ENCODE measurements at regions not wholly inside any gene's neighbourhood (a gene's known extent, or its start where the extent isn't known, plus 50 kb on each side); places are given as distances from the start of the nearest gene placed in this dataset.

DNA sequence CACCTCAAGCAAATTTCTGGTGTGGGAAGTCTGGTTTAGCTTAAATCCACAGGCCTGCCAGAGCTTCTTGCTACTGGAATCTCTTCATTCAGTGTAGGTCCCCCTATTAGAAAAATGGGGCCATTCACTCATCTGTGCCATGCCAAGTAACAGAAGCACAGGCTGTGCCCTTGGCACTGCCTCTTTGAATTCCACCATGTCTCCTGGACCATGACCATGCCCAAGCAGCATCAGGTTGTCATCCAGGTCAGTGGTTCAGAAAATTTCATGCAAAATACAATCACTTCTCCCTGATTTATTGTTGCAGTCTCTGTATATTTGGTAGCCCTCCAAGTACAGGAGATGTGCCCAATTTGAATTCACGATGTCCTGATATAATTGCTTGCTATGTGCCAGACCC lies 602.1 kb upstream of the ZNF385D start:
- no peaks in the 10 kb centered on the region for H3K27me3 ChIP-seq (ENCODE audit: control insufficient read depth, insufficient read depth, low read length)
- DNase-seq = no peak
- no peaks in the 10 kb centered on the region for H3K36me3 ChIP-seq (replicated peaks; ENCODE audit: control insufficient read depth, insufficient read depth, low read length)
- no peak overlapping the region for H3K4me3 ChIP-seq (ENCODE audit: insufficient read depth, low read depth, low read length)

DNA sequence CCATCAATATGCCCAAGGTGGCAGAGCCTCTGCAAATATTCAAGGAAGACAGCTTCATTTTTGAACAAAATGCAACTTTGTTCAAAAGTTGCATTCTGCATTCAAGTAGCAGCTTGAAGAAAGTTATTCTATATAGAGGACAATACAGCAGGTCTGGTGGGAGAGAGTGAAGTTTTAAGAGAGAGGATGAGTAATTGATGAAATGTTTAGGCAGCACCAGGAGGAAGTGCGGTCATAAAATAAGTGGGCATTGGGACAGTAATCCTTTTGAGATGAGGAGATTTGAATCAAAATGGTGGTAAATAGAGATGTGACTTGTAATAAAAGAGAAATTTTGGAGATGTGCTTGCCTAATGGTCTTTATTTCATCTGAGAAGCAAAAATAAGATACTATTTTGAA lies 607.3 kb upstream of the ZNF385D start:
- Histone ChIP-seq H3K4me3 (ENCODE audit: insufficient read depth, low read depth, low read length) (no peak overlapping the region), H3K36me3 (replicated peaks; ENCODE audit: control insufficient read depth, insufficient read depth, low read length) (no peaks in the 10 kb centered on the region), H3K27me3 (ENCODE audit: control insufficient read depth, insufficient read depth, low read length) (no peaks in the 10 kb centered on the region)
- no peak for DNase-seq

DNA sequence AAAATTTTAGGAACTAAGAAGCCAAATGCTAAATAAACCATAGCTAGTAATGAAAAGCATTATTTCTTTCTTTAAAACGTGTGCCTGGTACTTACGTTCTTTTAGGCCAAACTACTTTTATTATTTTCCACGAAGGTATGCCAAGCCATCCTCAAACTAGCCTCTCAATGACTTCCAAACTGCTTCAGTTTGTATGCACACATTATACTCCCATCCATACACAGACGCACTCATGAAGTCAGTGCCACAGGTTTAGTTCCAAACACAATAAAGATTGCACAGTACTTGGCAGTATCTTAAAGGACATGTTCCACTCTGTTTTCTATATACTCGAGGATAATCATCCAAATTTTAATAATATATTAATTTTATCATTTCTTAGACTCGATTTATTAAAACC lies 609.2 kb upstream of the ZNF385D start:
- Histone ChIP-seq H3K36me3 (replicated peaks; ENCODE audit: control insufficient read depth, insufficient read depth, low read length) (no peaks in the 10 kb centered on the region), H3K4me3 (ENCODE audit: insufficient read depth, low read depth, low read length) (no peak overlapping the region), H3K27me3 (ENCODE audit: control insufficient read depth, insufficient read depth, low read length) (no peaks in the 10 kb centered on the region)
- DNase-seq = no peak

DNA sequence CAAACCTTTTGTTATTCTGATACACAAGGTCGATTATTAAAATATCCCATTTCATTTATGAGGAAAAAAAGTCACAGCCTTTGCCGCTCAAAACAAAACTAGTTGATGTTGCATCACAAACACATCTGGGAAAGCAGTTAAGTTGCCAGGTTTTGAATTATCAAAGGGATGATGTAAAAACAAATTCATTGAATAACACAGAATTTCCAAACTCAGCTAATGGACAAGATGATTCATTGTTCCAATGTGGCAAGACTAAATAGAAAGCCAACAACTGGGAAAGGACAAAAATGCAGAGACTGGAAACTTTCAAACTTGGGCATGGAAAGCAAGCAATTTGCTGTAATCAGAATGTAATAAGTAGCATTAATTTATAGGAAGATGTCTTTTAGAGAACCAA lies 610.0 kb upstream of the ZNF385D start:
- Histone ChIP-seq H3K36me3 (replicated peaks; ENCODE audit: control insufficient read depth, insufficient read depth, low read length) (no peaks in the 10 kb centered on the region), H3K4me3 (ENCODE audit: insufficient read depth, low read depth, low read length) (no peak overlapping the region), H3K27me3 (ENCODE audit: control insufficient read depth, insufficient read depth, low read length) (no peaks in the 10 kb centered on the region)
- DNase-seq = no peak

DNA sequence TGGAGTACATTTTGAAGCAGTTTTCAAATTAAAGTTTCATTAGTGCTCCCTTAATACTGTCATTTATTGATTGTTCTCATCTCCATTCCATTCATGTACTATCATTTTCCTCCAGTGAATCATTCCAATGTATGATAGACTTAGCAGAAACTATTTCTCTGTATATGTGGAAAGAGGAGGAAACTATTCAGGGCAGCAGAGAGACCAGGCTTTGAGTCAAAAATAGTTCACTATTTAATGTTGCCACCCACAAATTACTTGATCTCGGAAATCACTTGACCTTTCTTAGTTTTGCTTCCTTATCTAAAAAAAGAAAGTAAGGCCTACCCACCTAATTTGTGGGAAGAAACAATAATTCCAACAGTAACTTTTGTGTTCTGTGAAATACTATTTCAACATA lies 610.5 kb upstream of the ZNF385D start:
- H3K27me3 ChIP-seq (ENCODE audit: control insufficient read depth, insufficient read depth, low read length) = no peaks in the 10 kb centered on the region
- H3K4me3 ChIP-seq (ENCODE audit: insufficient read depth, low read depth, low read length) = no peak overlapping the region
- no peak for DNase-seq
- H3K36me3 ChIP-seq (replicated peaks; ENCODE audit: control insufficient read depth, insufficient read depth, low read length) = no peaks in the 10 kb centered on the region

DNA sequence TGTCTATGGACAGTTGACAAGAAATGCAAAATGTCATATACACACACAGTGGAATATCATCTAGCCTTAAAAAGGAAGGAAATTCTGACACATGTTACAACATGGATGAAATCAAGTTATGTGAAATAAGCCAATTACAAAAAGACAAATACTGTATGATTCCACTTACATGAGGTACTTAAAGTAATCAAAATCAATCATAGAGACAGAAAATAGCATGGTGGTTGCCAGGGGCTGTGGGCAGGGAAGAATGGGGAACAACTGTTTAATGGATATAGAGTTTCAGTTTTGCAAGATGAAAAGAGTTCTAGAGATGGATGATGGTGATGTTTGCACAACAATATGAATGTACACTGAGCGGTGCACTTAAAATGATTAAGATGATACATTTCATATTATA lies 613.8 kb upstream of the ZNF385D start:
- Histone ChIP-seq H3K36me3 (replicated peaks; ENCODE audit: control insufficient read depth, insufficient read depth, low read length) (no peaks in the 10 kb centered on the region), H3K27me3 (ENCODE audit: control insufficient read depth, insufficient read depth, low read length) (no peaks in the 10 kb centered on the region), H3K4me3 (ENCODE audit: insufficient read depth, low read depth, low read length) (no peak overlapping the region)
- no peak for DNase-seq

DNA sequence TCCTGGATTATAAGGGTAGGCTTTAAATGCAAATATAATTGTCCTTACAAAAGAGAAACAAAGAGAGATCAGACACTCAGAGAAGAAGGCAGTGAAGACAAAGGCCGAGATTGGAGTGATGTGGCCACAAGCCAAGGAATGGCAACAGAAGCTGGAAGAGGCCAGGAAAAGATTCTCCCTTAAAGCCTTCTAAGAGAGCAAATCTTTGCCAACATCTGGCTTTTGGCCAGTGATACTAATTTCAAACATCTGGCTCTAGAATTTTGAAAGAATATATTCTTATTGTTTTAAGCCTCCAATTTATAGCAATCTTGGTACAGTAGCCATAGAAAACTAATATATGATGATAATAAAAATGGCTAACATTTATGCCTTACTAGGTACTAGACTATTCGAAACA lies 615.8 kb upstream of the ZNF385D start:
- peaks cover 12% of the 10 kb centered on the region for H3K27me3 ChIP-seq (ENCODE audit: control insufficient read depth, insufficient read depth, low read length)
- no peak overlapping the region for H3K4me3 ChIP-seq (ENCODE audit: insufficient read depth, low read depth, low read length)
- no peak for DNase-seq
- no peaks in the 10 kb centered on the region for H3K36me3 ChIP-seq (replicated peaks; ENCODE audit: control insufficient read depth, insufficient read depth, low read length)

DNA sequence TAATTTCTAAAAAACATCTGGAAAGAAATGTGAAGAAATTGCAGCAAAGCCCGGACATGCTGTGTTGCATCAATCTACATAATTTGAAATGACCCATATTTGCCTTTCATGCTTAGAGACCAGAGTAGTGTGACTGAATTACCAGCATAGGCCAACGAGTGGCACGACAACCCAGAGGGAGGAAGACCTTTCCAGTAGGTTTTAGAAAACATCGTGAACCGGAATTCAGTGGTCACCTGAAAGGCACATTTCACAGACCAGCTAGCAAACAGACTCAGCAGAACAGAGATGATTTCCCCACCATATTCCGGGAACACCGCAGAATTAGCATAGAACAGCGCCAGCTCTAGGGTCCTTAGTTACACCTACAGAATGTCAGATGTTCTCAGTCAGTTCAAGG lies 620.0 kb upstream of the ZNF385D start:
- H3K4me3 ChIP-seq (ENCODE audit: insufficient read depth, low read depth, low read length) = no peak overlapping the region
- H3K27me3 ChIP-seq (ENCODE audit: control insufficient read depth, insufficient read depth, low read length) = peaks cover 34% of the 10 kb centered on the region
- DNase-seq = no peak
- no peaks in the 10 kb centered on the region for H3K36me3 ChIP-seq (replicated peaks; ENCODE audit: control insufficient read depth, insufficient read depth, low read length)

DNA sequence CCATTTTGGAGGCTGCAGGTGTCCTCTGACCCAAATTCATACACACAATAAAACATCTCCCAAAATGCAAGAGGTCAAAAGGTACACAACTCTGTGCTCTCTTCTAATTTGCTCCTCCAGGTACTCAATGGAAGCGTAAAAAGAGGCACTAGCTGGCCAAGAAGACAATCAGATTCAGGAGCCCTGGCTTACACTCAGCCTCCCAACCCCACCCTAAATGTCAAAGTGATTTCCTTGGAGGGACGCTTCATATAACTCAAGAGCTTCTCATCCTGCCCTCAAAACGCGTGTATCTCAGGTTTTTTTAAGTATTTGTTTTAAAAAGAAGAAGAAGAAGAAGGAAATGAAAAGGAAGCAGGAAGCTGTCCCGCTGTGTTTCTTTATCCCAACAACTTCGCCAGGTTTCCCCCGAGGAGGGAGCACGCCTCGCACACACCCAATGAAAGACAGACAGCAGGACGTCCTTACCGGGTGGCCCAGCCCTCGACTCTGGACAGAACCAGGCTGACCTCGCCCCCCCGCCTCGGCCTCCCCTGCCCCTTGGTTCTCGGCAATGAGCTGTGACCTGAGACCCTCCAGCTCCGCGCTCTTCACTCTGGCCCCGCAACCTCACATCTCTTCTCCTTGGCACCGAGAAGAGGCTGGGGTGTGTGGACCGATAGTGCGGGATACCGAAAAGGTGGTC lies 620.7 kb upstream of the ZNF385D start:
- peaks cover 34% of the 10 kb centered on the region for H3K27me3 ChIP-seq (ENCODE audit: control insufficient read depth, insufficient read depth, low read length)
- peak overlapping the region; percentile 43 for H3K4me3 ChIP-seq (ENCODE audit: insufficient read depth, low read depth, low read length)
- DNase-seq = peak; percentile 44
- H3K36me3 ChIP-seq (replicated peaks; ENCODE audit: control insufficient read depth, insufficient read depth, low read length) = no peaks in the 10 kb centered on the region

DNA sequence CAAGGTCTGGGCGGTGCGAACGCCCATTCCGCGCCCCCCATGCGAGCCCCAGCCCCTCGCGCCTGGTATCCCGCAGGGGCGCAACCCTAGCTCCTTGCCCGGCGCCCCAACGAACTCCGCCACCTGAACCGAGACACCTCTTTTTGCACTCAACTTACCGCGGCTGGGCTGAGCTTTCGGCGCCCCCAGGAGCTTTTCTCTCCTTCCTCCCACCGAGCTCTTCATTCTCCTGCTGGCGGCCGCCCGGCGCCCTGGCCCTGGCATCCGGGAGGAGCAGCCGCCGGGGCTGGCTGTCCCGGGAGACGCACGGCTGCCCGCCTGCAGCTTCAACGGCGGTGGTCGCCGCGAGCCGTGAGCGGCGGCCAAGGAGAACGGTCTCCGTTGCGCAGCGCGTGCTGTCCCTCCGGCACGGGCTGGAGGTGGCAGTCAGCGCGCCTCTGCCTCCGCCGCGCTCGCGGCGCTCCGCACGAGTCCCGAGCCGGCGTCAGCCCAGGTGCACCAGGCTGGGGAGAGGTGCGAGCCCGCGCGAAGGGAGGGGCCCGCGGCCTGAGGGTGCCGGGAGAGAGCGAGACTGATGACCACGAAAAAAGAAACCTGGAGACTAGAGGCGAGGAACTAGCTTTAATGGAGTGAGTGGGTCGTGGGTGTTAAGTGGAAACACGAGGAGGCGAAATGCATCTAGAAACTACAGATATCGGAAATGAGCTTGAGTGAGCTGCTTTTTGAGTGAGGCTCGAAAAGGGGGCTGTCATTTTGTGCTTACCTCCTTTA lies 621.5 kb upstream of the ZNF385D start:
- DNase-seq = peak; percentile 74
- H3K27me3 ChIP-seq (ENCODE audit: control insufficient read depth, insufficient read depth, low read length) = peaks cover 34% of the 10 kb centered on the region
- no peaks in the 10 kb centered on the region for H3K36me3 ChIP-seq (replicated peaks; ENCODE audit: control insufficient read depth, insufficient read depth, low read length)
- H3K4me3 ChIP-seq (ENCODE audit: insufficient read depth, low read depth, low read length) = peak overlapping the region; percentile 43

DNA sequence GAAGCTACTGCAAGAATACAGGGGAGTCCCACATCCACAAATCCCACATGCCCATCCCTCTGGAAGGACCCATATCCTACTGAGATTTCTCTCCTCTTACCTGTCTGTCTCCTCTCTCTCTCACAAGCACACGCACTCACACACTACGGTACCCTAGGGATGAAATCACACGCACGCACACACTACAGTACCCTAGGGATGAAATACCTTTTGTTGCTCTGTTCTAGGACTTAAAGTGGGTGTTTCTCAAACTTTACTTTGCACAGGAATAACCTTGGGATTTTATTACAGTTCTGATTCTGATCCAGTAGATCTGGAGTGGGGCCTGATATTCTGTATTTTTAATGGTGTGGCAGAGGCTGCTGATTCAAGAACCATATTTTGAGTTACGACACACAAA lies 622.2 kb upstream of the ZNF385D start:
- peak; percentile 9 for DNase-seq

DNA sequence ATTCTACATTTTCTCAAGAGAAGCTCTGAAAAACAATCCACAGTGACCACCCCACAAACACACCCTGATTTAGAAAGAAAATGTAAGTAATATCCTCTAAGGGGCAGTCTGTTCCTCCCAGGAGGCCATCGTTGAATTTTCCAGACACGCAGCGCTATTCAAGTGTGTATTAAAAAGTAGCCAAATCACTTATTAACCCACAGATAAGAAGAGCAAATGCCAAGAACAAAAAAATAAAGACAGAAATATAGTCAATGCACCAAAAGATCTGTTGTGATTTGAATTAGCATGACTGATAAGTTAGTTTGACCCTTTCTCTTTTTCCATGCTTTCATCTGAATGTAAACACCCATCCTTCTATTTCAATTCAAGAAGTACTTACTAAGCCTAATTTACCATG lies 622.8 kb upstream of the ZNF385D start:
- H3K27me3 ChIP-seq (ENCODE audit: control insufficient read depth, insufficient read depth, low read length) = peaks cover 34% of the 10 kb centered on the region
- no peak overlapping the region for H3K4me3 ChIP-seq (ENCODE audit: insufficient read depth, low read depth, low read length)
- DNase-seq = no peak
- H3K36me3 ChIP-seq (replicated peaks; ENCODE audit: control insufficient read depth, insufficient read depth, low read length) = no peaks in the 10 kb centered on the region

More for the DNA sequence above, 622.2 kb upstream of the ZNF385D start:
- Histone ChIP-seq H3K4me3 (ENCODE audit: insufficient read depth, low read depth, low read length) (no peak overlapping the region), H3K27me3 (ENCODE audit: control insufficient read depth, insufficient read depth, low read length) (peaks cover 34% of the 10 kb centered on the region), H3K36me3 (replicated peaks; ENCODE audit: control insufficient read depth, insufficient read depth, low read length) (no peaks in the 10 kb centered on the region)

DNA sequence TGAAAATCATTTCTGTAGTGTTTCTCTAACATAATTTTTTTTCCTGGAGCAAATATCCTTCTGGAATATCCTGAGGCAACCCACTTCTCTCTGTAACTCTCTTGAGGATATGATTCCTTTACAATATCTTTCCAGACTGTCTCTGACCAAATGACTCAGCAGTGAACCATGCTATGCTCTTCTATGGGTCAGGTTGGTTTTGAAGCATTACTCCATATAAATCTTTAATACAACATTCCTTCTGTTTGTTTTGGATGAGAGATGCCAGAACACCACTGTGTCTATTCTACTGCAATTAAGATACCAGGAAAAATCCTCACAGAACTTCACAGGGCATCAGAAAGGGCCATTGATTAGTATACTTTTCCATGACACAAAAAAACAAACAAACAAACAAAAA lies 626.4 kb upstream of the ZNF385D start:
- Histone ChIP-seq H3K4me3 (ENCODE audit: insufficient read depth, low read depth, low read length) (no peak overlapping the region), H3K36me3 (replicated peaks; ENCODE audit: control insufficient read depth, insufficient read depth, low read length) (no peaks in the 10 kb centered on the region), H3K27me3 (ENCODE audit: control insufficient read depth, insufficient read depth, low read length) (peaks cover 16% of the 10 kb centered on the region)
- no peak for DNase-seq

DNA sequence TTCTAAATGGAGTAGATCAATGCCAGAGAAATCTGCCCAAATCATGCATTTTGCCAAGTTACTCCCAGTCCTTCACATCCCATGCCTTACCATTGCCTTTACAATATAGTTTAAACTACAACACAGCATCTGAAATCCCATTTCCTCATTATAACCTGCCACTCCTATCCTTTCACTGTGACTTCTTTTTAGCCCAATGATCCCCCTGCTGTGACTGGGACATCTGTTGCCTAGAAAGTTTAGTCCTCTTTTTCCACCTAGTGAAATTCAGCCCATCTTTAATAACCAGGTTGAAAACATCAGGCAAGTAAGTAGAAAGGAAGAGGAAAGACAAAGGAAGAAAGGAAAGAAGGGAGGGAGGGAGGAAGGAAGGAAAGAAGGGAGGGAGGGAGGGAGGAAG lies 627.9 kb upstream of the ZNF385D start:
- Histone ChIP-seq H3K27me3 (ENCODE audit: control insufficient read depth, insufficient read depth, low read length) (peaks cover 2% of the 10 kb centered on the region), H3K4me3 (ENCODE audit: insufficient read depth, low read depth, low read length) (no peak overlapping the region), H3K36me3 (replicated peaks; ENCODE audit: control insufficient read depth, insufficient read depth, low read length) (no peaks in the 10 kb centered on the region)
- DNase-seq = no peak

DNA sequence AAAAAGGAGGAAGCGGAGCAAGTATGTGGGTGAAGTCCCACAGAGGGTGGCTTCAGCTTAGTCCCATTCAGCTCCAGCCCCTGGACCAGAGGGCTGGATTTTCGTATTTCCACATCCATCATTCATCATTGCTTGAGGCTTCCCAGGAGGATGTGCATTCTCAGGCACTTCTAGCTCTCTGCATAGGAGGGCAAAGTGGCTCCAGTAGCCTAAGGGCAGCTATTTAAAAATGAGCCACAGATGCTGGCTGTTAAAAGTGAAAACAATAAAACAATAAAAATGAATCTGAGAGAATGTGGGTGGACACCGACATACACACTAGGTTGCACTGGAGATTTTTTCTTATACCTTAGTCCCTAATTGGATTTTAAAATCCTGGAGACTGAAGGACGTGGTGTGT lies 629.2 kb upstream of the ZNF385D start:
- no peaks in the 10 kb centered on the region; the same call in 1 of the 2 replicates for H3K27me3 ChIP-seq (ENCODE audit: control insufficient read depth, insufficient read depth, low read length)
- no peak for DNase-seq
- H3K4me3 ChIP-seq (ENCODE audit: insufficient read depth, low read depth, low read length) = no peak overlapping the region
- H3K36me3 ChIP-seq (replicated peaks; ENCODE audit: control insufficient read depth, insufficient read depth, low read length) = no peaks in the 10 kb centered on the region

Measured in H7 (cell line).